Nephron progenitor cell (in vitro differentiated cells): ENCODE measurements at regions not wholly inside any gene's neighbourhood (a gene's known extent, or its start where the extent isn't known, plus 50 kb on each side); places are given as distances from the start of the nearest gene placed in this dataset.

ENCODE experiments used
- DNase-seq: peaks from one replicate; pipeline ENCODE4 v3.0.0; 2021
- H3K27ac Mint-ChIP-seq: 2 replicates; pipeline ENCODE4 v1.8.0; 2021; ENCODE audit warnings: mild to moderate bottlenecking, moderate library complexity, mixed read lengths
- H3K27me3 Mint-ChIP-seq: 2 replicates; pipeline ENCODE4 v1.8.0; 2021; ENCODE audit warnings: mild to moderate bottlenecking, low read depth, mixed read lengths; ENCODE audit not compliant: poor library complexity
- H3K36me3 Mint-ChIP-seq: 2 replicates; pipeline ENCODE4 v1.8.0; 2021; ENCODE audit warnings: low read depth, mixed read lengths
- H3K4me1 Mint-ChIP-seq: 2 replicates; pipeline ENCODE4 v1.8.0; 2021; ENCODE audit warnings: mixed read lengths
- H3K4me3 Mint-ChIP-seq: 2 replicates; pipeline ENCODE4 v1.8.0; 2021; ENCODE audit warnings: mild to moderate bottlenecking, moderate library complexity, mixed read lengths
- H3K9me3 Mint-ChIP-seq: 2 replicates; pipeline ENCODE4 v1.8.0; 2021; ENCODE audit warnings: mild to moderate bottlenecking, moderate library complexity, mixed read lengths
- CTCF ChIP-seq: fragments of 200-600 bp; sonication (generic); IDR thresholded peaks from 2 replicates; pipeline ENCODE4 v1.5.0; 2021; ENCODE audit warnings: antibody characterized with exemption

GRCh38 chr2:180366481-180366880 is 359.4 kb upstream of the CWC22 start:
- H3K4me3 Mint-ChIP-seq = no peak overlapping the region
- DNase-seq = no peak
- no peaks in the 10 kb centered on the region for H3K9me3 Mint-ChIP-seq
- TF ChIP-seq CTCF = no peak
- H3K4me1 Mint-ChIP-seq = peaks cover 5% of the 10 kb centered on the region
- H3K36me3 Mint-ChIP-seq = no peaks in the 10 kb centered on the region
- no peaks in the 10 kb centered on the region for H3K27me3 Mint-ChIP-seq
- H3K27ac Mint-ChIP-seq = no peak overlapping the region

GRCh38 chr2:180364719-180365118 is 357.6 kb upstream of the CWC22 start:
- Mint-ChIP-seq H3K9me3 (no peaks in the 10 kb centered on the region), H3K4me3 (no peak overlapping the region), H3K27me3 (no peaks in the 10 kb centered on the region), H3K4me1 (peaks cover 5% of the 10 kb centered on the region), H3K36me3 (no peaks in the 10 kb centered on the region), H3K27ac (no peak overlapping the region)
- no peak for DNase-seq
- no peak for TF ChIP-seq CTCF

GRCh38 chr2:180360283-180360618 is 353.2 kb upstream of the CWC22 start:
- TF ChIP-seq CTCF = no peak
- Mint-ChIP-seq H3K27ac (no peak overlapping the region), H3K36me3 (no peaks in the 10 kb centered on the region), H3K4me1 (no peaks in the 10 kb centered on the region), H3K9me3 (no peaks in the 10 kb centered on the region), H3K4me3 (no peak overlapping the region), H3K27me3 (no peaks in the 10 kb centered on the region)
- DNase-seq = no peak

- no peak for DNase-seq
- Mint-ChIP-seq H3K36me3 (no peaks in the 10 kb centered on the region), H3K27ac (no peak overlapping the region), H3K27me3 (no peaks in the 10 kb centered on the region), H3K9me3 (no peaks in the 10 kb centered on the region), H3K4me3 (no peak overlapping the region), H3K4me1 (no peaks in the 10 kb centered on the region)
- TF ChIP-seq CTCF = no peak
Observed at GRCh38 chr2:180359522-180360282, 352.6 kb upstream of the CWC22 start.

GRCh38 chr2:180358458-180358857 is 351.4 kb upstream of the CWC22 start:
- Mint-ChIP-seq H3K27me3 (no peaks in the 10 kb centered on the region), H3K36me3 (no peaks in the 10 kb centered on the region), H3K4me3 (no peak overlapping the region), H3K9me3 (no peaks in the 10 kb centered on the region), H3K27ac (no peak overlapping the region), H3K4me1 (no peaks in the 10 kb centered on the region)
- TF ChIP-seq CTCF = no peak
- no peak for DNase-seq

GRCh38 chr2:180356676-180357075 is 349.6 kb upstream of the CWC22 start:
- Mint-ChIP-seq H3K36me3 (no peaks in the 10 kb centered on the region), H3K27ac (no peak overlapping the region), H3K27me3 (no peaks in the 10 kb centered on the region), H3K4me1 (no peaks in the 10 kb centered on the region), H3K4me3 (no peak overlapping the region), H3K9me3 (no peaks in the 10 kb centered on the region)
- TF ChIP-seq CTCF = no peak
- no peak for DNase-seq
